Activated naive CD4-positive, alpha-beta T cell treated with anti-CD3 and anti-CD28 coated beads for 36 hours (primary cell): ENCODE measurements at regions not wholly inside any gene's neighbourhood (a gene's known extent, or its start where the extent isn't known, plus 50 kb on each side); places are given as distances from the start of the nearest gene placed in this dataset.

Experiments
- CTCF ChIA-PET: fragments of 350-600 bp; sonication (Branson Sonifier 250); formaldehyde crosslinking; loops from one replicate; lab custom pipeline; 2021; ENCODE audit warnings: antibody characterized with exemption; lab: Charles Lee
- DNase-seq: peaks from one replicate; pipeline ENCODE4 v3.0.0-alpha.2; 2020
- H3K27ac Mint-ChIP-seq: one replicate; pipeline ENCODE4 v1.8.0; 2021; ENCODE audit warnings: mild to moderate bottlenecking, mixed read lengths
- H3K27me3 Mint-ChIP-seq: one replicate; pipeline ENCODE4 v1.8.0; 2021; ENCODE audit warnings: low read depth, mixed read lengths
- H3K36me3 Mint-ChIP-seq: one replicate; pipeline ENCODE4 v1.8.0; 2021; ENCODE audit warnings: low read depth, mixed read lengths
- H3K4me1 Mint-ChIP-seq: one replicate; pipeline ENCODE4 v1.8.0; 2021; ENCODE audit warnings: low read depth, mixed read lengths
- H3K4me3 Mint-ChIP-seq: one replicate; pipeline ENCODE4 v1.8.0; 2021; ENCODE audit warnings: mild to moderate bottlenecking, moderate library complexity, mixed read lengths
- H3K9me3 Mint-ChIP-seq: one replicate; pipeline ENCODE4 v1.8.0; 2021; ENCODE audit warnings: mixed read lengths
- intact Hi-C: fragments of 100-400 bp; cut with micrococcal nuclease; formaldehyde crosslinking; loops from one replicate; pipeline ENCODE4 v1.15.1; 2023

DNA sequence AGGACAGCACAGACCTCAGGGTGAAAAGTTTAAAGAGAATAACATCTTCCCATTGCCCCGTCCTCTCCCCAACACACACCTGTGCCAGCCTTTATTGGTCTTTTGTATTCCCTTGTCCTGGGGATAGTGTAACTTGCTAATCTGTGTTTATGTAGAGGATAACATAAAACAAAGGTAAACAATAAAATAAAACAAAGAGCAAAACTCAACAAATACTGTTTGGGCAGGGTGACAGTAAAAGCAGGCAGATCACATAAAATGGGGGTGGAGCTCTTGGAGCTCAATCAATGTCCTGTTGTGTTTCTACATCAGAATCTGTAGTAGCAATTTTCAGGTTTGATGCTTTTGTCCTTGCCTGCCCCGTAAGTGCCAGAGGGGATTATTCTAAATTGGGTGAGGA lies 1939.7 kb downstream of the TP53TG3F start:
- DNase-seq: no peak
- Mint-ChIP-seq H3K27ac (no peak overlapping the region), H3K9me3 (peaks cover 16% of the 10 kb centered on the region), H3K4me1 (no peaks in the 10 kb centered on the region), H3K27me3 (no peaks in the 10 kb centered on the region), H3K4me3 (no peak overlapping the region), H3K36me3 (no peaks in the 10 kb centered on the region)
- CTCF ChIA-PET: no interaction called here
- intact Hi-C loops: no loop called here

DNA sequence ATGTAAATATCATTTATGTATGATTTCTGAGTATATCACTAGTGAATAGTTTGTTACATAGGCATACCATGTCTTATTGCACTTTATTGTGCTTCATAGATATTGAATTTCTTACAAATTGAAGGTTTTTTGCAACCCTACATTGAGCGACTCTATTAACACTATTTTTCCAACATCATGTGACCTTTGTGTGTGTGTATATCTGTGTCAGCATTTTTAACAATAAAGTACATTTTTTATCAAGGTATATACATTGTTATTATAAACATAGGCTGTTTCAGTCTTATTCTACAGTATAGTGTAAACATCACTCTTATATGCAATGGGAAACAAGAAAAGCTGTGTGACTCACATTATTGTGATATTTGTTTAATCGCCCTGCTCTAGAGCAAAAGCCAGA lies 1944.9 kb downstream of the TP53TG3F start:
- Mint-ChIP-seq H3K36me3 (no peaks in the 10 kb centered on the region), H3K27ac (no peak overlapping the region), H3K9me3 (peaks cover 16% of the 10 kb centered on the region), H3K4me1 (no peaks in the 10 kb centered on the region), H3K27me3 (no peaks in the 10 kb centered on the region), H3K4me3 (no peak overlapping the region)
- DNase-seq: no peak
- CTCF ChIA-PET: no interaction called here
- intact Hi-C loops: no loop called here

DNA sequence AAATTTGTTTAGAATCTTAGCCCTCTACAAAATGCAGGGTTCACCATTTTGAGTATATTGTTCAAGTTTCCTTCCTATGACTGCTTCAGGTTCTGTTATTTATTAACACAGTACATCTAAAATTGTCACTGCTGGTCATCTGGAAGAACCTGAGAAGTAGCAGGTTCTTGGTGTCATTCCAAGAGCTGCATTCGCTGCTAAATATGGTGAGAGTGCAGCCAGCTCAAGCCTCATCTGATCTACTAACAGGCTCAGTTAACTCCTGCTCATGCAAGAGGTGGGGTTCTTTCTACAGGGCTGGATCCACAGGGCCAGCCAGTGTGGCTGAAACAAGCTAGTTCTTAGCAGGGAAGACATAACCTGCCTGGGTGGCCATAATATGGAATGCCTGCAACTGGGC lies 1946.1 kb downstream of the TP53TG3F start:
- no peaks in the 10 kb centered on the region for H3K4me1 Mint-ChIP-seq
- peaks cover 18% of the 10 kb centered on the region for H3K9me3 Mint-ChIP-seq
- CTCF ChIA-PET: no interaction called here
- H3K4me3 Mint-ChIP-seq: no peak overlapping the region
- intact Hi-C loops: no loop called here
- no peaks in the 10 kb centered on the region for H3K27me3 Mint-ChIP-seq
- no peaks in the 10 kb centered on the region for H3K36me3 Mint-ChIP-seq
- no peak for DNase-seq
- H3K27ac Mint-ChIP-seq: no peak overlapping the region

GRCh38 chr16:35409503-35409902 lies 1950.1 kb downstream of the TP53TG3F start:
- intact Hi-C loops: no loop called here
- peaks cover 21% of the 10 kb centered on the region for H3K9me3 Mint-ChIP-seq

GRCh38 chr16:35410438-35410837 lies 1951.0 kb downstream of the TP53TG3F start:
- peaks cover 3% of the 10 kb centered on the region for H3K36me3 Mint-ChIP-seq
- no peak overlapping the region for H3K4me3 Mint-ChIP-seq
- no peak for DNase-seq
- H3K27ac Mint-ChIP-seq: no peak overlapping the region
- intact Hi-C loops: no loop called here
- H3K9me3 Mint-ChIP-seq: peaks cover 21% of the 10 kb centered on the region
- no peaks in the 10 kb centered on the region for H3K27me3 Mint-ChIP-seq
- CTCF ChIA-PET: no interaction called here
- H3K4me1 Mint-ChIP-seq: no peaks in the 10 kb centered on the region

More at GRCh38 chr16:35409503-35409902, 1950.1 kb downstream of the TP53TG3F start:
- H3K4me1 Mint-ChIP-seq: no peaks in the 10 kb centered on the region
- no peaks in the 10 kb centered on the region for H3K27me3 Mint-ChIP-seq
- no peak overlapping the region for H3K27ac Mint-ChIP-seq
- no peak for DNase-seq
- CTCF ChIA-PET: interaction anchor here (0.7 kb wide), 1 partner anchor 22 kb away, joined by 3 read pairs; no protein-coding TSS in a partner anchor
- no peaks in the 10 kb centered on the region for H3K36me3 Mint-ChIP-seq
- H3K4me3 Mint-ChIP-seq: no peak overlapping the region

DNA sequence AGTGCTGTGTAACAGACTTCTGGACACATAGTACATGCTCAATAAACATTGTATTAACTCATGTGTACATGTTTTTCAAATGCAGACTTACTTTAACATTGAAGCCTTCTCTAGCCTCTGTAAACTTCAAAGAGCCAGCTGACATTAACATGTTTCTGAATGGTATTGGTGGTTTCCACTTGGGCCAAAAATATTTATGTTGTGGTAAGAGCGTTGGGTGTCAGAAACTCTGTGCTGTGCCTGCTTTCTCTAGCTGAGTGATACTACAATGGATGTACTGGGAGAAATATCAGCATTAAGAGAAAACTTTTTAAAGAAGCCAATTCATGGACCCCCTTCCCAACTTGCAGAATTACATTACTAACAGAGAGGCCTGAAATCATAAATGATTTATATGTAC lies 1951.7 kb downstream of the TP53TG3F start:
- H3K27ac Mint-ChIP-seq: no peak overlapping the region
- no peaks in the 10 kb centered on the region for H3K27me3 Mint-ChIP-seq
- intact Hi-C loops: no loop called here
- no peak for DNase-seq
- peaks cover 20% of the 10 kb centered on the region for H3K9me3 Mint-ChIP-seq
- CTCF ChIA-PET: no interaction called here
- no peaks in the 10 kb centered on the region for H3K4me1 Mint-ChIP-seq
- peaks cover 3% of the 10 kb centered on the region for H3K36me3 Mint-ChIP-seq
- H3K4me3 Mint-ChIP-seq: no peak overlapping the region

GRCh38 chr16:35414139-35414538 lies 1954.7 kb downstream of the TP53TG3F start:
- H3K36me3 Mint-ChIP-seq: peaks cover 3% of the 10 kb centered on the region
- intact Hi-C loops: no loop called here
- CTCF ChIA-PET: no interaction called here
- H3K27ac Mint-ChIP-seq: no peak overlapping the region
- H3K27me3 Mint-ChIP-seq: no peaks in the 10 kb centered on the region
- H3K4me3 Mint-ChIP-seq: no peak overlapping the region
- H3K4me1 Mint-ChIP-seq: no peaks in the 10 kb centered on the region
- H3K9me3 Mint-ChIP-seq: peaks cover 18% of the 10 kb centered on the region
- no peak for DNase-seq

GRCh38 chr16:35414563-35414962 lies 1955.2 kb downstream of the TP53TG3F start:
- intact Hi-C loops: no loop called here
- no peak overlapping the region for H3K4me3 Mint-ChIP-seq
- no peak for DNase-seq
- CTCF ChIA-PET: no interaction called here
- no peaks in the 10 kb centered on the region for H3K4me1 Mint-ChIP-seq
- H3K36me3 Mint-ChIP-seq: peaks cover 3% of the 10 kb centered on the region
- peaks cover 17% of the 10 kb centered on the region for H3K9me3 Mint-ChIP-seq
- no peaks in the 10 kb centered on the region for H3K27me3 Mint-ChIP-seq
- H3K27ac Mint-ChIP-seq: no peak overlapping the region

- Mint-ChIP-seq H3K4me3 (no peak overlapping the region), H3K4me1 (no peaks in the 10 kb centered on the region), H3K27ac (no peak overlapping the region), H3K9me3 (peaks cover 13% of the 10 kb centered on the region), H3K27me3 (no peaks in the 10 kb centered on the region), H3K36me3 (no peaks in the 10 kb centered on the region)
- intact Hi-C loops: no loop called here
- DNase-seq: no peak
- CTCF ChIA-PET: no interaction called here
These were observed 1965.9 kb downstream of the TP53TG3F start for GRCh38 chr16:35425270-35425669.

GRCh38 chr16:35431829-35432663 lies 1972.6 kb downstream of the TP53TG3F start:
- Mint-ChIP-seq H3K27me3 (no peaks in the 10 kb centered on the region), H3K4me1 (no peaks in the 10 kb centered on the region), H3K36me3 (no peaks in the 10 kb centered on the region), H3K4me3 (no peak overlapping the region), H3K9me3 (peaks cover 13% of the 10 kb centered on the region), H3K27ac (no peak overlapping the region)
- intact Hi-C loops: no loop called here
- CTCF ChIA-PET: interaction anchor here (0.6 to 1.3 kb wide), 3 partner anchors 23 to 35 kb away, joined by 3 read pairs; no protein-coding TSS in a partner anchor
- peak; percentile 25 for DNase-seq

GRCh38 chr16:35440875-35441274 lies 1981.5 kb downstream of the TP53TG3F start:
- no peaks in the 10 kb centered on the region for H3K4me1 Mint-ChIP-seq
- CTCF ChIA-PET: no interaction called here
- peaks cover 15% of the 10 kb centered on the region for H3K9me3 Mint-ChIP-seq
- intact Hi-C loops: no loop called here
- H3K27ac Mint-ChIP-seq: no peak overlapping the region
- no peaks in the 10 kb centered on the region for H3K36me3 Mint-ChIP-seq
- H3K27me3 Mint-ChIP-seq: no peaks in the 10 kb centered on the region
- H3K4me3 Mint-ChIP-seq: no peak overlapping the region
- no peak for DNase-seq

DNA sequence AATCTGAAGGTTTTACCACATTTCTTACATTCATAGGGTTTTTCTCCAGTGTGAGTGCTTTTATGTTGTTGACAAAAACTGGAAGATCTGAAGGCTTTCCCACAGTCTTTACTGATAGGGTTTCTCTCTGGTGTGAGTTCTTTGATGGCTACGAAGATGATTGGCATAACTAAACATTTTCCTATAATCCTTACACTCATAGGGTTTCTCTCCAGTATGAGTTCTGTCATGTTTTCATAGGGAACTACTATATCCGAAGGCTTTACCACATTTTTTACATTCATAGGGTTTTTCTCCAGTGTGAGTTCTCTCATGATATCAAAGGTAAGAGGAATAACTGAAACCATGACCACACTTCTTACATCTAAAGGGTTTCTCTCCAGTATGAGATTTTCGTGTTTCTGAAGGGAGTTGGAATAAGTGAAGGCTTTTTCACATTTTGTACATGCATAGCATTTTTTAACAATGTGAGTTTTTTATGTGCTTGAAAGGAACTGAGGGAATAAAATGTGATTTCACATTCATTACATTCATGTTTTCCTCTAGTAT lies 1987.7 kb downstream of the TP53TG3F start:
- Mint-ChIP-seq H3K27ac (no peak overlapping the region), H3K27me3 (no peaks in the 10 kb centered on the region), H3K9me3 (peaks cover 49% of the 10 kb centered on the region), H3K4me1 (no peaks in the 10 kb centered on the region), H3K36me3 (no peaks in the 10 kb centered on the region), H3K4me3 (no peak overlapping the region)
- no peak for DNase-seq
- intact Hi-C loops: no loop called here
- CTCF ChIA-PET: no interaction called here

DNA sequence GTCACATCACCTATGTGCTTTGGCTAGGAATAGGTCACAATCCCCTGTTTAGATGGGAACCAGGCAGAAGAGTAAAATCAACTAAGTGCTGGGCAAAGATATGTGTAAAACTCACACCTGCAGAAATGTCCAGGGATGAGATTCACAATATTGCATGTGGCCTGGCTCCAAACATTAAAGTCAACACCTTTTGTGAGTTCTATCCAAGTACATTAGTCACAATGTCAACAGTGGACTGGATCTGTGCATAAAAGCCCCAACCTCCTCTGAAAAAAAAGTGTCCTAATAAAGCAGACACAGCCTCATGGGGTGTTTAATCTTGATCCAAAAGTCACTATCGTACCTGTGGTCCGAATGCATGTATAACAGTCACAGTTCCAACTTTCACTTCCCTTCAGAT lies 1990.3 kb downstream of the TP53TG3F start:
- intact Hi-C loops: no loop called here
- H3K9me3 Mint-ChIP-seq: peaks cover 42% of the 10 kb centered on the region
- H3K27ac Mint-ChIP-seq: no peak overlapping the region
- no peak overlapping the region for H3K4me3 Mint-ChIP-seq
- H3K36me3 Mint-ChIP-seq: peaks cover 3% of the 10 kb centered on the region
- CTCF ChIA-PET: no interaction called here
- no peaks in the 10 kb centered on the region for H3K27me3 Mint-ChIP-seq
- no peaks in the 10 kb centered on the region for H3K4me1 Mint-ChIP-seq
- no peak for DNase-seq
